OCI-LY7 (cell line): ENCODE measurements at regions not wholly inside any gene's neighbourhood (a gene's known extent, or its start where the extent isn't known, plus 50 kb on each side); places are given as distances from the start of the nearest gene placed in this dataset.

Experiments
- EZH2phosphoT487 ChIP-seq: fragments of 200-600 bp; sonication (generic); IDR thresholded peaks from 2 replicates; pipeline ENCODE4 v1.6.1; 2018; ENCODE audit warnings: low read depth, borderline replicate concordance, mild to moderate bottlenecking, mixed run types, antibody characterized with exemption, low read length, moderate library complexity, mixed read lengths
- TF ChIP-seq, protein P1 (sequence below): fragments of 200-600 bp; sonication (generic); conservative IDR thresholded peaks from 2 replicates; pipeline ENCODE4 v1.5.1; 2014; ENCODE audit warnings: mild to moderate bottlenecking, antibody characterized with exemption, low read length, moderate library complexity, mixed read lengths

DNA sequence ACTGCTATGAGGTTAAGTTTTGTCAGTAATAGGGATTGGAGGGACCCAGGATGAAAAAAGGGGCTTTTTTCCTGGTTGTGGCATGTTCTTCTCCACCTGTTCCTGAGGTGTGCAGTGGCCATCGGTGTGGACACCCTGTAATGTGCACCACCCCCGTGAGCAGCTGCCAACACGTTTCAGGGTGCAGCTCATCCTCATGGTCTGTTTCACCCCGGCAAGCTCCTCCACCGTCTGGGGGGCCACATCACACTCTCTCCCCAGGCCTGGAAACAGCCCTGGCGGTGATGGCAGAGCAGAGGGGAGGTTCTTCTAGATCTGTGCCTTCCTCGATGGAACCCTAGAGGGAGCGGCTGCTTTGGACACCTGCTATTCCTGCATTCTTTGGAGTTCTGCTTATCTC is 435.4 kb downstream of the MATN1 start:
- TF ChIP-seq, protein P1, sequence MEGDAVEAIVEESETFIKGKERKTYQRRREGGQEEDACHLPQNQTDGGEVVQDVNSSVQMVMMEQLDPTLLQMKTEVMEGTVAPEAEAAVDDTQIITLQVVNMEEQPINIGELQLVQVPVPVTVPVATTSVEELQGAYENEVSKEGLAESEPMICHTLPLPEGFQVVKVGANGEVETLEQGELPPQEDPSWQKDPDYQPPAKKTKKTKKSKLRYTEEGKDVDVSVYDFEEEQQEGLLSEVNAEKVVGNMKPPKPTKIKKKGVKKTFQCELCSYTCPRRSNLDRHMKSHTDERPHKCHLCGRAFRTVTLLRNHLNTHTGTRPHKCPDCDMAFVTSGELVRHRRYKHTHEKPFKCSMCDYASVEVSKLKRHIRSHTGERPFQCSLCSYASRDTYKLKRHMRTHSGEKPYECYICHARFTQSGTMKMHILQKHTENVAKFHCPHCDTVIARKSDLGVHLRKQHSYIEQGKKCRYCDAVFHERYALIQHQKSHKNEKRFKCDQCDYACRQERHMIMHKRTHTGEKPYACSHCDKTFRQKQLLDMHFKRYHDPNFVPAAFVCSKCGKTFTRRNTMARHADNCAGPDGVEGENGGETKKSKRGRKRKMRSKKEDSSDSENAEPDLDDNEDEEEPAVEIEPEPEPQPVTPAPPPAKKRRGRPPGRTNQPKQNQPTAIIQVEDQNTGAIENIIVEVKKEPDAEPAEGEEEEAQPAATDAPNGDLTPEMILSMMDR = no peak
- TF ChIP-seq EZH2phosphoT487 = no peak
